Right lobe of liver (tissue), 6 donors: ENCODE measurements at regions not wholly inside any gene's neighbourhood (a gene's known extent, or its start where the extent isn't known, plus 50 kb on each side); places are given as distances from the start of the nearest gene placed in this dataset.

Experiments used
- ATAC-seq, 4 donors: fragments of 200-7000 bp; cut with Tn5 transposase; one replicate each; pipeline ENCODE4 v1.9.1; 2020; ENCODE audit warnings: mild to moderate bottlenecking in 4 of 4, moderate library complexity in 4 of 4
- DNase-seq, 3 donors: peaks; one replicate each; pipeline ENCODE4 v3.0.0-alpha.2; 2020
- H3K27ac ChIP-seq, 3 donors: fragments of 200-600 bp; one replicate each; pipeline ENCODE4 v1.8.0; 2022
- H3K27me3 ChIP-seq, 2 donors: fragments of 200-600 bp; one replicate each; pipeline ENCODE4 v1.8.0; 2022
- H3K36me3 ChIP-seq, 4 donors: fragments of 200-600 bp; sonication (generic) in 1 of 4; one replicate each; pipeline versions ENCODE4 v1.5.1 to v1.8.0; 2017 to 2022; ENCODE audit warnings: control low read depth in 1 of 4
- H3K4me1 ChIP-seq, 4 donors: fragments of 200-600 bp; sonication (generic) in 1 of 4; one replicate each; pipeline versions ENCODE4 v1.5.1 to v1.8.0; 2017 to 2022; ENCODE audit warnings: control low read depth in 1 of 4
- H3K4me3 ChIP-seq, 3 donors: fragments of 200-600 bp; one replicate each; pipeline ENCODE4 v1.8.0; 2022
- H3K9me3 ChIP-seq, 4 donors: fragments of 200-600 bp; sonication (generic) in 1 of 4; one replicate each; pipeline versions ENCODE4 v1.5.1 to v1.8.0; 2017 to 2022; ENCODE audit warnings: control low read depth in 1 of 4
- POLR2A ChIP-seq: fragments of 450-650 bp; IDR thresholded peaks from one replicate; pipeline ENCODE4 v1.6.1; 2017; ENCODE audit warnings: antibody characterized with exemption, mild to moderate bottlenecking
- WGBS: methylation state at CpG from one replicate; pipeline ENCODE4 v1.1.6; 2018; ENCODE audit warnings: low coverage, low lambda C conversion rate; ENCODE audit not compliant: insufficient coverage; ENCODE audit errors: missing lambda C conversion rate; 5-methylcytosine and 5-hydroxymethylcytosine counted together
- intact Hi-C, 2 donors: fragments of 100-400 bp; cut with DNase I; formaldehyde crosslinking; loops; one replicate each; pipeline versions ENCODE4 v1.11.2 to v1.14.1; 2022
- TF ChIP-seq, protein P1 (sequence below), 4 donors: fragments of 200-600 bp in 3 of 4; fragments of 450-650 bp in 1 of 4; IDR thresholded peaks; one replicate each; pipeline versions ENCODE4 v1.5.1 to v1.8.0; 2016 to 2022; ENCODE audit warnings: antibody characterized with exemption in 4 of 4, mild to moderate bottlenecking in 2 of 4
- donor health status: DM: no; HTN: yes; CAD: no.
- donor health status: DM: no; HTN: no; CAD: no.
- donor health status: DM: no; HTN: no; CAD: no.
- donor health status: DM: no; HTN: yes; CAD: no.
- donor health status: DM: no; HTN: yes; CAD: no.

DNA sequence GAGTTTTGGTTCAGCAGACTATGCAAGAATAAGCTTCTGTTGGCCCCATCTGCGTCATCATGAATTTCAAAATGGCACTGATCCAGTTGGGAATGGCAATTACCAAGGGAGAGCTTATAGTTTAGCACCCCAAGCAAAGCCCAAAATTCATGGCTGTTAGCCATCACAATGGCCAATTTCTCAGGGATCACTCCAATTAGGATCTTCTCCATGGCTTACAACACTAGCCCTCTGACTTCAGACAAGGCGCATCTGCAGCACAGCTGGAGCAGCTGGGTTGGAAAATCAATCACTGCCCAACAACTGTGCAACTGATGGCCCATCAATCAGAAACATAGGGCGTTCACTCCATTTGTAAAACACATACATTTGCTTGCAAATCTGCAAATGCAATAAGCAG, 273.6 kb downstream of the SRBD1 start:
- H3K27me3 ChIP-seq, result no peaks in the 10 kb centered on the region
- no peaks in the 10 kb centered on the region for H3K36me3 ChIP-seq
- no peak for DNase-seq
- H3K4me1 ChIP-seq, result peaks cover 0 to 5% (median 1%) of the 10 kb centered on the region in 4 donors
- ATAC-seq, result no peak
- H3K9me3 ChIP-seq, result no peaks in the 10 kb centered on the region
- H3K4me3 ChIP-seq, result no peak overlapping the region
- intact Hi-C loops, result no loop called here
- no peak overlapping the region for H3K27ac ChIP-seq
- 60% methylated on average over 2 of the region's 3 CpGs for WGBS
- no peak for TF ChIP-seq POLR2A
- TF ChIP-seq, protein P1, sequence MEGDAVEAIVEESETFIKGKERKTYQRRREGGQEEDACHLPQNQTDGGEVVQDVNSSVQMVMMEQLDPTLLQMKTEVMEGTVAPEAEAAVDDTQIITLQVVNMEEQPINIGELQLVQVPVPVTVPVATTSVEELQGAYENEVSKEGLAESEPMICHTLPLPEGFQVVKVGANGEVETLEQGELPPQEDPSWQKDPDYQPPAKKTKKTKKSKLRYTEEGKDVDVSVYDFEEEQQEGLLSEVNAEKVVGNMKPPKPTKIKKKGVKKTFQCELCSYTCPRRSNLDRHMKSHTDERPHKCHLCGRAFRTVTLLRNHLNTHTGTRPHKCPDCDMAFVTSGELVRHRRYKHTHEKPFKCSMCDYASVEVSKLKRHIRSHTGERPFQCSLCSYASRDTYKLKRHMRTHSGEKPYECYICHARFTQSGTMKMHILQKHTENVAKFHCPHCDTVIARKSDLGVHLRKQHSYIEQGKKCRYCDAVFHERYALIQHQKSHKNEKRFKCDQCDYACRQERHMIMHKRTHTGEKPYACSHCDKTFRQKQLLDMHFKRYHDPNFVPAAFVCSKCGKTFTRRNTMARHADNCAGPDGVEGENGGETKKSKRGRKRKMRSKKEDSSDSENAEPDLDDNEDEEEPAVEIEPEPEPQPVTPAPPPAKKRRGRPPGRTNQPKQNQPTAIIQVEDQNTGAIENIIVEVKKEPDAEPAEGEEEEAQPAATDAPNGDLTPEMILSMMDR (IDR thresholded peaks at IDR 0.05), result no peak

DNA sequence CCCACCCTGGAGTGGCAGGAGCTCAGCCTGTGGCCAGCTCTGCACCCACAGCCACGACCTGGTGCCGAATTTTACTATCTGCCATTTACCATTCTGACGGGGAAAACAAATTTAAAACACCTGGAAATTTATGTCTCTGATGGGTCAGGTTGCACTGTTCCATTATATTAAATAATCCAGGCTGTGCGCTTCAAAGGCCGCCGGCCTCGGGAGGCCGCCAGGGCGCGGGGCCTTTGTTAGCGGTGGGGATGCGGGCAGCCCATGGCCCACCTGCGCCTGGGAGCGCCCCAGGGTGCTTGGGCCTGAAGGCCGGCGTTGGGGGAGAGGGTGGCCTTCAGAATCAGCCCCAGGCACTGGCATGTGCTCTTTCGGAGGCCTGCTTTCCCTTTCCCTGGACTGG, 276.9 kb downstream of the SRBD1 start:
- intact Hi-C loops, result no loop called here
- Histone ChIP-seq H3K36me3 (no peaks in the 10 kb centered on the region), H3K4me3 (no peak overlapping the region), H3K27me3 (no peaks in the 10 kb centered on the region), H3K27ac (no peak overlapping the region), H3K9me3 (no peaks in the 10 kb centered on the region), H3K4me1 (peaks cover 0 to 32% (median 9%) of the 10 kb centered on the region in 4 donors)
- no peak for DNase-seq
- ATAC-seq, result no peak
- TF ChIP-seq, protein P1 (IDR thresholded peaks at IDR 0.05), result no peak
- no peak for TF ChIP-seq POLR2A
- WGBS, result 100% methylated on average over 1 of the region's 17 CpGs

DNA sequence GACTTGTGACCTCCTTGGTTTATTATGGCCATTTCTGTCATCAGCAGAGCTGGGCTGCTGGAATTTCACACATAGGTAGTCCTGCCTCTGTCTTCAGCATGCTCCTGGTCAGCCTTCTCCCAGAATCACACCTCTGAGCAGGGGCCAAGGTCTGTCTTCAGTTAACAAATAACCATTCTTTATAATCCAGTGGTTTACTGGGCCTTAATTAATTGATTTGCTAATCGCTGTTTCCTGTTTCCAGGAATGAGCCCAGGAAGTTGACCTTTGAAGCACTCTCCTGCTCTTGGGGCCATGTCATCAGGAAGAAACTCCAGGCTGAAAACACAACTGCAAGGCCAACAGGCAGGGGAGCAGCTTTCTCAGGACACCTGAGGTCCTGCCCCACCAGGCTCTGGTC, 278.5 kb downstream of the SRBD1 start:
- Histone ChIP-seq H3K4me3 (no peak overlapping the region), H3K36me3 (no peaks in the 10 kb centered on the region), H3K4me1 (peaks cover 0 to 32% (median 9%) of the 10 kb centered on the region in 4 donors), H3K27ac (no peak overlapping the region), H3K27me3 (no peaks in the 10 kb centered on the region), H3K9me3 (no peaks in the 10 kb centered on the region)
- ATAC-seq (peak in 2 of 4 donors; percentile 8 to 36), DNase-seq (no peak)
- 44% methylated on average over 1 of the region's 1 CpG for WGBS
- intact Hi-C loops, result no loop called here
- TF ChIP-seq POLR2A, result no peak
- TF ChIP-seq, protein P1 (IDR thresholded peaks at IDR 0.05), result no peak

DNA sequence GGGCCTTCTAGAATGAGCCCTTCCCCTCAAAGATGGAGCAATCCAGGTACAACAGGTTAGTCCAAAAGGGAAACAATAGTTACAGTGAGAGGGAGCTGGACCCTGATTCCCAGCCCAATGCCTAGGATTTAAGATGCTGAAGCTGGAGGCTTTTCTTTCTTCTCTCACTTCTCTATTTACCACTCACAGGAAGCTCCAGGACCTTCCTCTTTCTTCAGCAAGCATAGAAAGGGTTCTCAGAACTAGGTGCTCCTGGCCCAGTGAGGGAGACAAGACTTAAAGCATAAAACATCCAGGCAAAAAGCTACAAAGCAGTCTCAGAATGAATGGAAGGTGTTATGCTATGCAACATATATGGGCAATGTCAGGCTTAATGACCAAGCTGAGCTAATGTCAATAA, 279.0 kb downstream of the SRBD1 start:
- no peak for TF ChIP-seq POLR2A
- TF ChIP-seq, protein P1 (IDR thresholded peaks at IDR 0.05), result no peak
- no peak overlapping the region for H3K4me3 ChIP-seq
- H3K36me3 ChIP-seq, result no peaks in the 10 kb centered on the region
- H3K27me3 ChIP-seq, result no peaks in the 10 kb centered on the region
- H3K27ac ChIP-seq, result no peak overlapping the region
- no peak for DNase-seq
- ATAC-seq, result no peak
- H3K4me1 ChIP-seq, result peaks cover 0 to 32% (median 9%) of the 10 kb centered on the region in 4 donors
- H3K9me3 ChIP-seq, result no peaks in the 10 kb centered on the region
- intact Hi-C loops, result no loop called here

DNA sequence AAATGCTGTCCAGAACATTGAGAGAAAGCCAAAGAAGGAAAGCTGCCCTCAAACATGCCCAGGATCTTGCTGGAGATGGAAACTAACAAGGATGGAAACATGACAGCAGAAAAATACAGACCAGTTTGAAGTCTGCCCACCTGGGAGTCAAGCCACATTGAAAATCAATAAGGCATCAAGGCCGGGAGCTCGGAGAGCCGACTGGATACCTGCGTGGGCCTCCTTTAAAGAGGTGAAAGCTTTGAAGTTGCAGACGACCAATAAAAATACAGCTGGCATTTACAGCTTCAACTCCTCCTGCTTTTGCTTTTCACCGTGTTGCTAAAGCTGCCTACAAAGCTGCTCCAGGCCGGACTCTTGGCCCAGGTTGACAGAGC, 279.7 kb downstream of the SRBD1 start:
- Histone ChIP-seq H3K4me3 (no peak overlapping the region), H3K9me3 (no peaks in the 10 kb centered on the region), H3K36me3 (no peaks in the 10 kb centered on the region), H3K27ac (peak overlapping the region in 1 of 3 donors; percentile 17), H3K27me3 (no peaks in the 10 kb centered on the region), H3K4me1 (peaks cover 0 to 32% (median 9%) of the 10 kb centered on the region in 4 donors)
- WGBS, result 38% methylated on average over 7 of the region's 7 CpGs
- TF ChIP-seq POLR2A, result no peak
- TF ChIP-seq, protein P1 (IDR thresholded peaks at IDR 0.05), result no peak
- DNase-seq (no peak), ATAC-seq (peak in 2 of 4 donors; percentile 24 to 44)
- intact Hi-C loops, result no loop called here
